Tibial artery (tissue), 4 donors: ENCODE measurements at regions not wholly inside any gene's neighbourhood (a gene's known extent, or its start where the extent isn't known, plus 50 kb on each side); places are given as distances from the start of the nearest gene placed in this dataset.
"Not testable (repeated sequence)": the region's sequence is repeated elsewhere in the genome, so short reads cannot be mapped to it uniquely, and the experiment has no call there.

ENCODE experiments used
- DNase-seq, 2 donors: peaks; one replicate each; pipeline ENCODE4 v3.0.0-alpha.2; 2019
- H3K27ac ChIP-seq, 2 donors: fragments of 200-600 bp; sonication (generic) in 1 of 2; 1 replicate in 1 of 2; 2 replicates in 1 of 2; pipeline ENCODE4 v1.5.1; 2018 to 2019; ENCODE audit warnings: mild to moderate bottlenecking in 1 of 2
- H3K27me3 ChIP-seq, 2 donors: fragments of 200-600 bp; sonication (generic) in 1 of 2; one replicate each; pipeline versions ENCODE4 v1.5.1 to v1.6.0; 2016 to 2019
- H3K36me3 ChIP-seq, 3 donors: fragments of 200-600 bp; sonication (generic) in 2 of 3; one replicate each; pipeline ENCODE4 v1.5.1; 2016 to 2019; ENCODE audit warnings: mild to moderate bottlenecking in 2 of 3
- H3K4me1 ChIP-seq, 4 donors: fragments of 200-600 bp; sonication (generic) in 2 of 4; 1 replicate in 3 of 4; 2 replicates in 1 of 4; pipeline ENCODE4 v1.5.1; 2016 to 2019
- H3K4me3 ChIP-seq, 2 donors: fragments of 200-600 bp; sonication (generic) in 1 of 2; 1 replicate in 1 of 2; 2 replicates in 1 of 2; pipeline ENCODE4 v1.5.1; 2018 to 2019; ENCODE audit warnings: mild to moderate bottlenecking in 2 of 2
- H3K9me3 ChIP-seq, 3 donors: fragments of 200-600 bp; sonication (generic) in 1 of 3; one replicate each; pipeline ENCODE4 v1.5.1; 2016 to 2019
- intact Hi-C: fragments of 100-400 bp; cut with DNase I; formaldehyde crosslinking; loops from one replicate; pipeline ENCODE4 v1.15.0; 2023; ENCODE audit warnings: low total_unique reads
- TF ChIP-seq, protein P1 (sequence below), 2 experiments: fragments of 200-600 bp in 1 of 2; fragments of 450-650 bp in 1 of 2; IDR thresholded peaks; one replicate each; pipeline ENCODE4 v1.5.1; 2017 to 2019; ENCODE audit warnings: antibody characterized with exemption in 2 of 2, mild to moderate bottlenecking in 1 of 2, moderate library complexity in 1 of 2

DNA sequence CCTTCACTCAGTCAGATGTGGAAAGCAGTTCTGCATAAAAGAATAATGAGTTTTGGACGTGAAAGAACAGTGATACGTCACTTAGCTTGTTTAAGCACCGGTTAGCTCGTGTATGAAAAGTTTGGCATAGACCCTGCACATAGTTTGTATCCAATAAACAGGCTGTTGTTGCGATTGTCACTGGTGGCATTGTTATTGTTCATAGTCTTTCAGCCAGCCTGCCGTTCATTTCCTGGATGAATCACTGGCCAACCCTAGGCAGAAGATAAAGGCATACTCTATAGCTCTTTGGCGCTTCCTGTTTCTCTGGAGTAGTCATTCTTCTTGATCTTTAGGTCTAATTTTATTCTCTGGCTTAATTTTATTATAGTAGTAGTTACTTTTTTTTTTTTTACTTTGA lies 57.8 kb upstream of the ANKRD30A start:
- intact Hi-C loops: no loop called here
- TF ChIP-seq, protein P1, sequence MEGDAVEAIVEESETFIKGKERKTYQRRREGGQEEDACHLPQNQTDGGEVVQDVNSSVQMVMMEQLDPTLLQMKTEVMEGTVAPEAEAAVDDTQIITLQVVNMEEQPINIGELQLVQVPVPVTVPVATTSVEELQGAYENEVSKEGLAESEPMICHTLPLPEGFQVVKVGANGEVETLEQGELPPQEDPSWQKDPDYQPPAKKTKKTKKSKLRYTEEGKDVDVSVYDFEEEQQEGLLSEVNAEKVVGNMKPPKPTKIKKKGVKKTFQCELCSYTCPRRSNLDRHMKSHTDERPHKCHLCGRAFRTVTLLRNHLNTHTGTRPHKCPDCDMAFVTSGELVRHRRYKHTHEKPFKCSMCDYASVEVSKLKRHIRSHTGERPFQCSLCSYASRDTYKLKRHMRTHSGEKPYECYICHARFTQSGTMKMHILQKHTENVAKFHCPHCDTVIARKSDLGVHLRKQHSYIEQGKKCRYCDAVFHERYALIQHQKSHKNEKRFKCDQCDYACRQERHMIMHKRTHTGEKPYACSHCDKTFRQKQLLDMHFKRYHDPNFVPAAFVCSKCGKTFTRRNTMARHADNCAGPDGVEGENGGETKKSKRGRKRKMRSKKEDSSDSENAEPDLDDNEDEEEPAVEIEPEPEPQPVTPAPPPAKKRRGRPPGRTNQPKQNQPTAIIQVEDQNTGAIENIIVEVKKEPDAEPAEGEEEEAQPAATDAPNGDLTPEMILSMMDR (IDR thresholded peaks at IDR 0.05): no peak
- H3K9me3 ChIP-seq: no peaks in the 10 kb centered on the region
- H3K36me3 ChIP-seq: no peaks in the 10 kb centered on the region
- no peak overlapping the region for H3K4me3 ChIP-seq
- H3K4me1 ChIP-seq: no peaks in the 10 kb centered on the region
- H3K27ac ChIP-seq: no peak overlapping the region
- no peak for DNase-seq
- H3K27me3 ChIP-seq: no peaks in the 10 kb centered on the region

DNA sequence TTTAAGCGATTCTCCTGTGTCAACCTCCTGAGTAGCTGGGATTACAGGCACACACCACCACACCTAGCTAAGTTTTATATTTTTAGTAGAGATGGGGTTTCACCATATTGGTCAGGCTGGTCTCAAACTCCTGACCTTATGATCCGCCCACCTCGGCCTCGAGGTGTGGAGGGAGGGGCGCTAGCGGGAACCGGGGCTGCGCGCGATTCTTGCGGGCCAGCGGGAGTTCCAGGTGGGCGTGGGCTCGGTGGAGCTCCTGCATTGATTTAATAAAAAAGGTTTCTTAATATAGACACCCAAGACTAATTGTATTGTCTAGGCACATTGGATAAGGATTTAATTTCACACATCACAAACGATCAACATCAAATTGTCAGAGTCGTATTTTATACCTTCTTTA lies 63.1 kb upstream of the ANKRD30A start:
- H3K9me3 ChIP-seq, H3K36me3 ChIP-seq, H3K4me3 ChIP-seq, intact Hi-C loops, H3K27ac ChIP-seq, H3K27me3 ChIP-seq, H3K4me1 ChIP-seq, DNase-seq: not testable (repeated sequence)

DNA sequence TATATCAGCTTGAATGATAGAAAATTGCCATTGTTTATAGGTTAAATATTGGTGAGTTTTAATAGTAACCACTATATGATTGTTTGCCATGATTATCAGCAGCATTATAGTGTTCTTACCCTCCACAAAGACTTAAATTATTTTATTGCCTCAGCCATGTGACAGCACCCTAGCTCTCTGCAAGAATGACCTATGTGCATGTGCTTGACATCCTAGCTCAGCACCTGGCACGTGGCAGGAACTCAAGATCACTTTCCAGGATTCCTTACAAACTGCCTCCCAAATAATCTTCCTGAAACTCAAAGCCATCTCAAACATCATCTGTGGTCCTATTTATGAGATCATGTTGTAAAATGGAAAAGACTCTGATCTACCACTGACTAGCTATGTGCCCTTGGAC lies 68.1 kb upstream of the ANKRD30A start:
- TF ChIP-seq, protein P1 (IDR thresholded peaks at IDR 0.05): no peak

DNA sequence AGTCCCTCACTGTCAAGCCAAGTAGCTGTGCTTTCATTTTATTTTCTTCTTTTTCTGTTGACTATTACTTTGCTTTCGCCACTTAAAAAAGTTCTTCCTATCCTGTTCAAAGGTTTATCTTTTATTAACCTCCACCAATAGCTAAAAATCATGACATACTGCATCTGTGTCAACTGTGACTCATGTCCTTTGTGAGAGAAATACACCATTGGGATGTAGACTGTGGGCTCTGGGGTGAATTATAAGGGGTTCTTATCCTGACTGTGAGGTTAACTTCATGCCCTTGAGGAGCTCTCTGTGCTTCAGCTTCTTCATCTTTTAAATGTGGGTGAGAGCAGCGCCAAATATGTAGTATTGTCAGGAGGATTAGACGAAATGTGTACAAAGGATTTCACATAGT lies 71.9 kb upstream of the ANKRD30A start:
- no peaks in the 10 kb centered on the region for H3K27me3 ChIP-seq
- H3K27ac ChIP-seq: no peak overlapping the region
- no peak overlapping the region for H3K4me3 ChIP-seq
- TF ChIP-seq, protein P1 (IDR thresholded peaks at IDR 0.05): no peak
- no peaks in the 10 kb centered on the region for H3K4me1 ChIP-seq
- H3K9me3 ChIP-seq: peaks cover 0 to 6% (median 0%) of the 10 kb centered on the region in 3 donors
- intact Hi-C loops: no loop called here
- no peaks in the 10 kb centered on the region for H3K36me3 ChIP-seq
- no peak for DNase-seq

More for the DNA sequence above, 68.1 kb upstream of the ANKRD30A start:
- Histone ChIP-seq H3K27ac (no peak overlapping the region), H3K9me3 (no peaks in the 10 kb centered on the region), H3K36me3 (no peaks in the 10 kb centered on the region), H3K27me3 (no peaks in the 10 kb centered on the region), H3K4me3 (no peak overlapping the region), H3K4me1 (no peaks in the 10 kb centered on the region)
- intact Hi-C loops: no loop called here
- DNase-seq: no peak

DNA sequence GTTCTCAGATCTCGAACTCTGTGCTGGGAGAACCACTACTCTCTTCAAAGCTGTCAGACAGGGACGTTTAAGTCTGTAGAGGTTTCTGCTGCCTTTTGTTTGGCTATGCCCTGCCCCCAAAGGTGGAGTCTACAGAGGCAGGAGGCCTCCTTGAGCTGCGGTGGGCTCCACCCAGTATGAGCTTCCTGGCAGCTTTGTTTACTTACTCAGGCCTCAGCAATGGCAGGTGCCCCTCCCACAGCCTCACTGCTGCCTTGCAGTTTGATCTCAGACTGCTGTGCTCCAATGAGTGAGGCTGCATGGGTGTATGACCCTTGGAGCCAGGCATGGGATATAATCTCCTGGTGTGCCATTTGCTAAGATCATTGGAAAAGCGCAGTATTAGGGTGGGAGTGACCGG lies 75.4 kb upstream of the ANKRD30A start:
- H3K27me3 ChIP-seq, H3K36me3 ChIP-seq, intact Hi-C loops, H3K27ac ChIP-seq, H3K4me3 ChIP-seq, H3K4me1 ChIP-seq, H3K9me3 ChIP-seq, DNase-seq: not testable (repeated sequence)

DNA sequence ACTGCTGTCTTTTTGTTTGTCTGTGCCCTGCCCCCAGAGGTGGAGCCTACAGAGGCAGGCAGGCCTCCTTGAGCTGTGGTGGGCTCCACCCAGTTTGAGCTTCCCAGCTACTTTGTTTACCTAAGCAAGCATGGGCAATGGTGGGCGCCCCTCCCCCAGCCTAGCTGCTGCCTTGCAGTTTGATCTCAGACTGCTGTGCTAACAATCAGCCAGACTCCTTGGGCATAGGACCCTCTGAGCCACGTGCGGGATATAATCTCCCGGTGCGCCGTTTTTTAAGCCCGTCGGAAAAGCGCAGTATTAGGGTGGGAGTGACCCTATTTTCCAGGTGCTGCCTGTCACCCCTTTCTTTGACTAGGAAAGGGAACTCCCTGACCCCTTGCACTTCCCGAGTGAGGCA lies 81.1 kb upstream of the ANKRD30A start:
- intact Hi-C loops, H3K27me3 ChIP-seq, DNase-seq, H3K4me3 ChIP-seq, H3K4me1 ChIP-seq, H3K27ac ChIP-seq, H3K36me3 ChIP-seq, H3K9me3 ChIP-seq: not testable (repeated sequence)

DNA sequence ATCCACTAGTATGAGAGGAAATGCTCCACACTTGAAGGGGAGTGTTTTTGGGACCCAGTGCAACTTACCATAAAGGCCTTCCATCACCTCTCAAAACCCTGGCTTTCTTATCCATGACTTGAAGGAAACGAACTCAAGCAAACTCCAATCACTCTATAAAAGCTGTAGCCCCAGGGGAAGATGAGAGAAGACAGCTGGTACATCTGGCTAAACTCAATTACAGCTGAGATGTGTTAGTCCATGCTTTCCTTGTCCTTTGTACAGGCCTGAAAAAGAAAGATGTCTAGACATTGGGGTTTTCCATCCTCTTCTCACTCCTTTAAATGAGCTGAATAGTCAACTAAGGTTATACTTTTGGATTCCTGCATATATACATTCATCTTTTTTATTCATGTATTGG lies 89.5 kb upstream of the ANKRD30A start:
- Histone ChIP-seq H3K4me3 (no peak overlapping the region), H3K9me3 (no peaks in the 10 kb centered on the region), H3K27me3 (no peaks in the 10 kb centered on the region), H3K4me1 (no peaks in the 10 kb centered on the region), H3K27ac (no peak overlapping the region), H3K36me3 (no peaks in the 10 kb centered on the region)
- TF ChIP-seq, protein P1 (IDR thresholded peaks at IDR 0.05): no peak
- intact Hi-C loops: no loop called here
- DNase-seq: no peak
